Parathyroid adenoma (tissue), 2 donors: ENCODE measurements at regions not wholly inside any gene's neighbourhood (a gene's known extent, or its start where the extent isn't known, plus 50 kb on each side); places are given as distances from the start of the nearest gene placed in this dataset.

ENCODE experiments used
- H2AFZ ChIP-seq: fragments of 300-600 bp; sonication (generic); one replicate; pipeline ENCODE4 v1.7.0; 2017; ENCODE audit warnings: antibody characterized with exemption, mild to moderate bottlenecking
- H3K27ac ChIP-seq: fragments of 300-600 bp; sonication (generic); one replicate; pipeline ENCODE4 v1.7.0; 2017
- H3K27me3 ChIP-seq: fragments of 300-600 bp; sonication (generic); one replicate; pipeline ENCODE4 v1.7.0; 2017; ENCODE audit warnings: low read length; ENCODE audit not compliant: control insufficient read depth, insufficient read depth
- H3K36me3 ChIP-seq: fragments of 300-600 bp; sonication (generic); one replicate; pipeline ENCODE4 v1.7.0; 2017; ENCODE audit warnings: low read length; ENCODE audit not compliant: control insufficient read depth, insufficient read depth
- H3K4me1 ChIP-seq: fragments of 300-600 bp; sonication (generic); one replicate; pipeline ENCODE4 v1.7.0; 2017; ENCODE audit warnings: control low read depth
- H3K4me2 ChIP-seq: fragments of 300-600 bp; sonication (generic); one replicate; pipeline ENCODE4 v1.7.0; 2017; ENCODE audit warnings: low read length
- H3K4me3 ChIP-seq: fragments of 300-600 bp; sonication (generic); one replicate; pipeline ENCODE4 v1.7.0; 2017; ENCODE audit warnings: low read depth, low read length
- H3K79me2 ChIP-seq: fragments of 300-600 bp; sonication (generic); one replicate; pipeline ENCODE4 v1.7.0; 2017; ENCODE audit warnings: control low read depth
- H3K9ac ChIP-seq: fragments of 300-600 bp; sonication (generic); one replicate; pipeline ENCODE4 v1.7.0; 2017; ENCODE audit warnings: mild to moderate bottlenecking
- H3K9me3 ChIP-seq: fragments of 300-600 bp; sonication (generic); one replicate; pipeline ENCODE4 v1.7.0; 2017; ENCODE audit warnings: low read length; ENCODE audit not compliant: control insufficient read depth
- CTCF ChIP-seq: fragments of 300-600 bp; sonication (generic); IDR thresholded peaks from one replicate; pipeline ENCODE4 v1.7.0; 2017; ENCODE audit warnings: antibody characterized with exemption, mild to moderate bottlenecking
- donor health status: primary hyperparathyroidism.

- H3K79me2 ChIP-seq, result no peaks in the 10 kb centered on the region
- no peak overlapping the region for H3K4me2 ChIP-seq
- no peak overlapping the region for H3K9ac ChIP-seq
- no peaks in the 10 kb centered on the region for H3K36me3 ChIP-seq
- H3K4me1 ChIP-seq, result no peaks in the 10 kb centered on the region
- H3K27ac ChIP-seq, result no peak overlapping the region
- no peak overlapping the region for H2AFZ ChIP-seq
- no peaks in the 10 kb centered on the region for H3K27me3 ChIP-seq
- no peaks in the 10 kb centered on the region for H3K9me3 ChIP-seq
- no peak overlapping the region for H3K4me3 ChIP-seq
- TF ChIP-seq CTCF, result no peak
These were observed 243.6 kb downstream of the EDEM1 start for GRCh38 chr3:5431146-5431545.

GRCh38 chr3:5431811-5432378 lies 244.4 kb downstream of the EDEM1 start:
- Histone ChIP-seq H3K9me3 (no peaks in the 10 kb centered on the region), H3K4me3 (no peak overlapping the region), H3K4me2 (no peak overlapping the region), H3K36me3 (no peaks in the 10 kb centered on the region), H3K79me2 (no peaks in the 10 kb centered on the region), H3K9ac (no peak overlapping the region), H2AFZ (no peak overlapping the region), H3K27me3 (no peaks in the 10 kb centered on the region), H3K27ac (no peak overlapping the region), H3K4me1 (no peaks in the 10 kb centered on the region)
- no peak for TF ChIP-seq CTCF

- no peak overlapping the region for H3K4me2 ChIP-seq
- H3K27me3 ChIP-seq, result no peaks in the 10 kb centered on the region
- H3K9me3 ChIP-seq, result no peaks in the 10 kb centered on the region
- no peak overlapping the region for H3K27ac ChIP-seq
- no peaks in the 10 kb centered on the region for H3K4me1 ChIP-seq
- H3K9ac ChIP-seq, result no peak overlapping the region
- H3K4me3 ChIP-seq, result no peak overlapping the region
- no peak overlapping the region for H2AFZ ChIP-seq
- no peaks in the 10 kb centered on the region for H3K36me3 ChIP-seq
- H3K79me2 ChIP-seq, result no peaks in the 10 kb centered on the region
- TF ChIP-seq CTCF, result no peak
These were observed 249.8 kb downstream of the EDEM1 start for GRCh38 chr3:5437296-5437782.

- Histone ChIP-seq H3K4me1 (no peaks in the 10 kb centered on the region), H2AFZ (no peak overlapping the region), H3K9ac (no peak overlapping the region), H3K4me2 (no peak overlapping the region), H3K4me3 (no peak overlapping the region), H3K27ac (no peak overlapping the region), H3K9me3 (no peaks in the 10 kb centered on the region), H3K36me3 (no peaks in the 10 kb centered on the region), H3K79me2 (no peaks in the 10 kb centered on the region), H3K27me3 (no peaks in the 10 kb centered on the region)
- no peak for TF ChIP-seq CTCF
These were observed 250.3 kb downstream of the EDEM1 start for GRCh38 chr3:5437783-5438323.

- Histone ChIP-seq H3K4me3 (no peak overlapping the region), H3K36me3 (no peaks in the 10 kb centered on the region), H2AFZ (no peak overlapping the region)
These were observed 253.9 kb downstream of the EDEM1 start for GRCh38 chr3:5441401-5441800.

More at GRCh38 chr3:5441401-5441800, 253.9 kb downstream of the EDEM1 start:
- no peaks in the 10 kb centered on the region for H3K4me1 ChIP-seq
- no peaks in the 10 kb centered on the region for H3K9me3 ChIP-seq
- H3K9ac ChIP-seq, result no peak overlapping the region
- H3K4me2 ChIP-seq, result no peak overlapping the region
- H3K27ac ChIP-seq, result no peak overlapping the region
- no peak for TF ChIP-seq CTCF
- no peaks in the 10 kb centered on the region for H3K79me2 ChIP-seq
- no peaks in the 10 kb centered on the region for H3K27me3 ChIP-seq
